A673 (cell line): ENCODE measurements at regions not wholly inside any gene's neighbourhood (a gene's known extent, or its start where the extent isn't known, plus 50 kb on each side); places are given as distances from the start of the nearest gene placed in this dataset.

ENCODE experiments used
- CTCF ChIP-seq: fragments of 300-800, 200-600 bp; sonication (generic); conservative IDR thresholded peaks from 2 replicates; pipeline ENCODE4 v1.5.1; 2017; ENCODE audit warnings: low read depth, mild to moderate bottlenecking, antibody characterized with exemption, low read length, moderate library complexity, mixed read lengths
- EZH2 ChIP-seq: fragments of 200-600 bp; sonication (generic); IDR thresholded peaks from 2 replicates; pipeline ENCODE4 v1.6.1; 2017; ENCODE audit warnings: borderline replicate concordance, low read depth, mild to moderate bottlenecking, mixed read lengths, antibody characterized with exemption, low read length; ENCODE audit not compliant: poor library complexity, severe bottlenecking

- no peak for TF ChIP-seq CTCF
- TF ChIP-seq EZH2 = no peak
Measured at GRCh38 chr17:69878661-69879060, 196.4 kb upstream of the KCNJ16 start.
